ENCODE measurements at regions not wholly inside any gene's neighbourhood (a gene's known extent, or its start where the extent isn't known, plus 50 kb on each side); places are given as distances from the start of the nearest gene placed in this dataset.

GRCh38 chr2:236338495-236339184, 74.4 kb upstream of the ASB18 start:
- H2AFZ ChIP-seq (ENCODE audit: low read length) = no peak overlapping the region
- H3K27me3 ChIP-seq (ENCODE audit: insufficient read depth, low read length) = no peaks in the 10 kb centered on the region; the same call in 1 of the 2 replicates
- H3K36me3 ChIP-seq (ENCODE audit: insufficient read depth, low read length) = no peaks in the 10 kb centered on the region
- H3K9me2 ChIP-seq (ENCODE audit: low read depth, low read length) = no peaks in the 10 kb centered on the region
- no peaks in the 10 kb centered on the region for H3F3A ChIP-seq (ENCODE audit: insufficient read depth, low read length)
- no peak overlapping the region for H3K4me3 ChIP-seq (ENCODE audit: low read depth, low read length, poor library complexity, severe bottlenecking)
- no peaks in the 10 kb centered on the region for H3K9me3 ChIP-seq (ENCODE audit: low read length)
- no peak overlapping the region for H3K27ac ChIP-seq (ENCODE audit: low read depth, low read length, poor library complexity, severe bottlenecking)
- H3K79me2 ChIP-seq (ENCODE audit: insufficient read depth, low read length) = no peaks in the 10 kb centered on the region
- no peak overlapping the region for H3K9ac ChIP-seq (ENCODE audit: low read length)
- H4K20me1 ChIP-seq (ENCODE audit: insufficient read depth, low read length) = no peaks in the 10 kb centered on the region
- no peak overlapping the region for H3K4me2 ChIP-seq (ENCODE audit: low read length)
- no peak for TF ChIP-seq EZH2 (IDR thresholded peaks at IDR 0.05; ENCODE audit: borderline replicate concordance, low read length)
- TF ChIP-seq, protein P1, sequence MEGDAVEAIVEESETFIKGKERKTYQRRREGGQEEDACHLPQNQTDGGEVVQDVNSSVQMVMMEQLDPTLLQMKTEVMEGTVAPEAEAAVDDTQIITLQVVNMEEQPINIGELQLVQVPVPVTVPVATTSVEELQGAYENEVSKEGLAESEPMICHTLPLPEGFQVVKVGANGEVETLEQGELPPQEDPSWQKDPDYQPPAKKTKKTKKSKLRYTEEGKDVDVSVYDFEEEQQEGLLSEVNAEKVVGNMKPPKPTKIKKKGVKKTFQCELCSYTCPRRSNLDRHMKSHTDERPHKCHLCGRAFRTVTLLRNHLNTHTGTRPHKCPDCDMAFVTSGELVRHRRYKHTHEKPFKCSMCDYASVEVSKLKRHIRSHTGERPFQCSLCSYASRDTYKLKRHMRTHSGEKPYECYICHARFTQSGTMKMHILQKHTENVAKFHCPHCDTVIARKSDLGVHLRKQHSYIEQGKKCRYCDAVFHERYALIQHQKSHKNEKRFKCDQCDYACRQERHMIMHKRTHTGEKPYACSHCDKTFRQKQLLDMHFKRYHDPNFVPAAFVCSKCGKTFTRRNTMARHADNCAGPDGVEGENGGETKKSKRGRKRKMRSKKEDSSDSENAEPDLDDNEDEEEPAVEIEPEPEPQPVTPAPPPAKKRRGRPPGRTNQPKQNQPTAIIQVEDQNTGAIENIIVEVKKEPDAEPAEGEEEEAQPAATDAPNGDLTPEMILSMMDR (IDR thresholded peaks at IDR 0.05; ENCODE audit: low read length) = no peak
- H3K4me1 ChIP-seq (ENCODE audit: insufficient read depth, low read length, severe bottlenecking) = no peaks in the 10 kb centered on the region

DNA sequence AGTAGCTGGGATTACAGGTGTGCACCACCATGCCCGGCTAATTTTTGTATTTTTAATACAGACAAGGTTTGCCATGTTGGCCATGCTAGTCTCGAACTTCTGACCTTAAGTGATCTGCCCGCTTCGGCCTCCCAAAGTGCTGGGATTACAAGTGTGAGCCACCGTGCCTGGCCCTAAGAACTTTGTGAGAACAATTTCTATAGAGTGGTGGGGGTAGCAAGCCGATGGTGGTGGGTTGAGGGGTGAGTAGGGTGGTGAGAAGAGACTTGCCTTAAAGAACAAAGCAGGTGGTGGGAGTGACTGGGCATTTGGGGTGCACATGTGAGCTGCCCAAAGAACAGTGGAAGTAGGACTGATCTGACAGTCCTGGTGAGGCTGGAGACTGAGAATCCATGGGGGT, 76.0 kb upstream of the ASB18 start:
- Histone ChIP-seq H3F3A (ENCODE audit: insufficient read depth, low read length) (no peaks in the 10 kb centered on the region), H3K4me3 (ENCODE audit: low read depth, low read length, poor library complexity, severe bottlenecking) (no peak overlapping the region), H3K27me3 (ENCODE audit: insufficient read depth, low read length) (no peaks in the 10 kb centered on the region; the same call in 1 of the 2 replicates), H3K79me2 (ENCODE audit: insufficient read depth, low read length) (no peaks in the 10 kb centered on the region), H2AFZ (ENCODE audit: low read length) (no peak overlapping the region), H3K4me1 (ENCODE audit: insufficient read depth, low read length, severe bottlenecking) (no peaks in the 10 kb centered on the region), H3K9me2 (ENCODE audit: low read depth, low read length) (no peaks in the 10 kb centered on the region), H3K9ac (ENCODE audit: low read length) (no peak overlapping the region), H3K4me2 (ENCODE audit: low read length) (no peak overlapping the region), H4K20me1 (ENCODE audit: insufficient read depth, low read length) (no peaks in the 10 kb centered on the region), H3K27ac (ENCODE audit: low read depth, low read length, poor library complexity, severe bottlenecking) (no peak overlapping the region), H3K9me3 (ENCODE audit: low read length) (no peaks in the 10 kb centered on the region), H3K36me3 (ENCODE audit: insufficient read depth, low read length) (no peaks in the 10 kb centered on the region)
- TF ChIP-seq EZH2 (IDR thresholded peaks at IDR 0.05; ENCODE audit: borderline replicate concordance, low read length) = no peak
- TF ChIP-seq, protein P1 (IDR thresholded peaks at IDR 0.05; ENCODE audit: low read length) = no peak

DNA sequence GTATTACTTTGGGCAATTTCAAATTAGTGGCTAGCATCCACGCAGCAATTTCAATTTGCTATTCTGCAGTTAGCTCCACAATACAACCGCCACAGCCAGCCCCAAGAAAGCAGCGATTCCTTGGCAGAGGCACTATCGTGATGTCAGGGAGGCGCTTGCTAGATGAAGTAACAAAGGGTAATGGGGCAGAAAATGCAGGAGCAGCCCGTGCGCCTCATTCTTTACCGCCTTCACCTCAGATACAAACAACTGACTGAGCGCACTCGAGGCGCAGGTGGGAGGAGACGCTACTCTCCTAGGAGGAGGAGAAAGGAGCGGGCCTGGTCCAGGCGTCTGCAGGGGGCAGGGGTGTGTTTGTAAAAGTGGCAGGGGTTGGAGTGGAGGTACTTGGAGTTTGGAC, 76.9 kb upstream of the ASB18 start:
- H3F3A ChIP-seq (ENCODE audit: insufficient read depth, low read length) = no peaks in the 10 kb centered on the region
- TF ChIP-seq EZH2 (IDR thresholded peaks at IDR 0.05; ENCODE audit: borderline replicate concordance, low read length) = no peak
- TF ChIP-seq, protein P1 (IDR thresholded peaks at IDR 0.05; ENCODE audit: low read length) = no peak
- no peaks in the 10 kb centered on the region for H3K9me2 ChIP-seq (ENCODE audit: low read depth, low read length)
- H3K4me3 ChIP-seq (ENCODE audit: low read depth, low read length, poor library complexity, severe bottlenecking) = no peak overlapping the region
- no peaks in the 10 kb centered on the region for H3K36me3 ChIP-seq (ENCODE audit: insufficient read depth, low read length)
- no peak overlapping the region for H3K9ac ChIP-seq (ENCODE audit: low read length)
- H3K27me3 ChIP-seq (ENCODE audit: insufficient read depth, low read length) = no peaks in the 10 kb centered on the region; the same call in 1 of the 2 replicates
- H3K79me2 ChIP-seq (ENCODE audit: insufficient read depth, low read length) = no peaks in the 10 kb centered on the region
- no peaks in the 10 kb centered on the region for H4K20me1 ChIP-seq (ENCODE audit: insufficient read depth, low read length)
- no peak overlapping the region for H3K4me2 ChIP-seq (ENCODE audit: low read length)
- no peaks in the 10 kb centered on the region for H3K4me1 ChIP-seq (ENCODE audit: insufficient read depth, low read length, severe bottlenecking)
- H3K27ac ChIP-seq (ENCODE audit: low read depth, low read length, poor library complexity, severe bottlenecking) = no peak overlapping the region
- no peaks in the 10 kb centered on the region for H3K9me3 ChIP-seq (ENCODE audit: low read length)
- no peak overlapping the region for H2AFZ ChIP-seq (ENCODE audit: low read length)

All from OCI-LY1 (cell line).